Skin of body (tissue), 1 donor: ENCODE measurements at regions not wholly inside any gene's neighbourhood (a gene's known extent, or its start where the extent isn't known, plus 50 kb on each side); places are given as distances from the start of the nearest gene placed in this dataset.
A peak's percentile ranks its signal among the peaks of the same experiment; 100 is the strongest.

Experiments
- DNase-seq: peaks from one replicate; lab custom pipeline; 2025; lab: John Stamatoyannopoulos, UW

- DNase-seq: peak; percentile 13
Observed at GRCh38 chr12:67496581-67496980, 152.0 kb upstream of the DYRK2 start.

- no peak for DNase-seq
Observed at GRCh38 chr12:67498991-67499390, 149.6 kb upstream of the DYRK2 start.

- DNase-seq: no peak
Observed at GRCh38 chr12:67501362-67501761, 147.2 kb upstream of the DYRK2 start.

DNA sequence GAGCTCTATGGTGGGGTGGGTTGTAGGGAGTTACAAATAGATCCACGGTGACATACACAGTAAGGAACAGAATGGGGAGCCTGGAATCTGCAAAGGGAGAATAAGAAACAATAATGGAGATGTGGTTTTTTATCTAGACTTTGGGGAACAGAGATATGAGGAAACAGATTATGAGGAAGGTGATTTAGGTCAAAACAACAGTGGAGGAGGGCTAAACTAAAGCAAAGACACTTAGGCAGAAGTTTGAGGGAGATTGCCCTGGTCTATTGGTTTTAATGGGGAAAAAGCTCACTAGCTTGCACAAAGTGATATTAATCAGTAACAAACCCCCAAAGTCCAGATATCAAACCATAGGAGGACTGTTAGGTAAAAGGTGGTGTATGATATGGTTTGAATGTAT lies 144.5 kb upstream of the DYRK2 start:
- DNase-seq: no peak

DNA sequence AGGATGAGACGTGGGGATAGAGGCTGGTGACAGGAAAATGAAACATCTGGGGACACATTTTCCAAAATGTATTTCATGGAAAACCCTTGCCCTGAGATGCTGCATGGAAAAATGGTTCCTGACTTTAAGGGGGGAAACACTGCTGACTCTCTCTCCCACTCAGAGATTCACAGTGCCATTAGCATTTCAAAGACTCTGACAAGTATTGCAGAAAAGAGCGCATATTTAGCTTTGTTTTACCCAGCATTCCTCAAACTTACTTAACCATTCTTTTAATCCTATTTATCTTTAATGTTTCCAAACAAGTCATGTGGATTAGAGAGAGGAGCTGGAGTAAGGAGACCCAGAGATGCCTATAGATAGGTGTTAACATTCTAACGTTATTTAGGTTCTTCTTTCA lies 141.8 kb upstream of the DYRK2 start:
- no peak for DNase-seq

DNA sequence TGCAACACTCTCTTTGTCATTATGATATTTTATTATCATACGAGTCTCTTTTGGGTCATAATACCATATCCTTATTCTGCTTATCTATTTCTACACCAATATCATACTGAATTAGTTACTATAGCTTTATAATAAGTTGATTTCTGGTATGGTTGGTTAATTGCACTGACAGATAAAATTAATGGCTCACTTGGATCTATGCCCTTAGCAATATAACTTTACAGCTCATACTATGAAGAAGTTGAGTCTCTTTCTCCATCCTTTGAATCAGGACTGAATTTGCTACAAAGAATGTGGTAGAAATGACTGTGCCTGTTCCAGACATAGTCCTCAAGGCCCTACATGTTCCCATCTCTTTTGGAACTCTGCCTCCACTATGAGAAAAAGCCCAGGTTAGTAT lies 139.7 kb upstream of the DYRK2 start:
- no peak for DNase-seq

GRCh38 chr12:67509666-67510386 lies 138.7 kb upstream of the DYRK2 start:
- DNase-seq: no peak

DNA sequence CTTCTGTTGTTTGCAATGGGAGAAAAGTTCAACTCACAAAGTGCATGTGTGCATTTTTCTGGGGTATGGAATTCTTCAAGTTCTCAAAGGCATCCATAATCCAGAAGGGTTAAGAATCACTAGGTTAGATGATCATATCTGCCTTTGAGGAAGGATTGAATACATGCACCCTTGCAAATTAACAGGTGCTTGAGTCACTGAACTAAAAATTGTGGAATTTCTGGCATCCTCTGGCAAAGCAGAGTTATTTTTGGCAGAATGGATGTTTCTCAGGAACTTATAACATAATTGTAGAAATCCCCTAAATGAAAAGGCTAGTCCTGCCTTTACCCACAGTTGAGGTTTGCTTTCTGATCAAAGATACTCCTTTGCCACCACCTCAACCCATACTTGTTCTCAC lies 136.5 kb upstream of the DYRK2 start:
- DNase-seq: no peak

DNA sequence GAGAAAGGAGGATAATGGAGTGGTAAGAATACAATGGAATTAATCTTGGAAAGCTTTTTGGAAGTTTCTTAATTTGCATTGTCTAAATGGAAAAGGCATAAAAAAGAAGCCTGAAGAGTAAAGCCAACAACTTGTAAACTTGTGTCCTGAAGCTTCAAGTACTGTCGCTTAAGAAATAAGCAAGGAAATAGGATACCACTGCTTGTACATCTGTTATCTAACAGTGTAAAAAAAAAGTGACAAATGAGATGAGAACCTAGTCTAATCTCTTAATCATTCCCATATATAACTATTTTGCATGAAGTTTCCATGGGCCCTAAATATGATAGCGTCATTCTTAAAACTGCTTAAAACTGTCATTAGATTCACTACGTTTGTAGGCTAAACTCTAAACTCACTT lies 134.0 kb upstream of the DYRK2 start:
- DNase-seq: peak; percentile 15

DNA sequence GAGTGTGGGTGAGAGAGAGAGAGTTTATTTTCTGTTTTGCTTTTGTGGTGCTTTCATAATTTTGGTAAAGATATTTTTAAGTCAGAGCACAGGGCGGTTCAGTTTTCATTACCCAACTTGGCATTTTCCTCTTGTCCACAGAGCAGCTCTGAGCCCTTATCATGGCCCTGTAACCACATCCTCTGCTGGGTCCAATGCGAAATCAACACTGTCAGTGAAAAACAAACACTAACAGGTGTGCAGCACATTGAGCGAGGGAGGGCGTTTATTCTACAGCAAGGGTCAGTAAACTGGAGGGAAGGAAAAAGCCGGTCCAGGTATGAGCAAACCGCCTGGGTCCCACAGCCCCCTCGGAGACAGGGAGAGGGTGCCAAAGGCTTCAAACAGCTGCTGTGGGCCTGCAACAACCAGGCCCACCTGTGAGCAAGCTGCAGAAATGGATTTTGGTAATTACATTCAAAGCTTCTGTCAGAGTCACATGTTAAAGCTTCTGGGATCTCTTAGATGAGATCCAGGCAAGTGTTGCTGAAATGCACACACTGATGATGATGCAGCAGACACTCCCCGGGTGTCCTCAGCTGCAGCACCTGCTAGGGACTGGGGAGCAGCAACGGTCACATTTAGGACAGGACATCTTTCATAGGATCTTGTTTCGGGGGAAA lies 132.7 kb upstream of the DYRK2 start:
- DNase-seq: no peak

GRCh38 chr12:67517181-67517887 lies 131.2 kb upstream of the DYRK2 start:
- DNase-seq: no peak

DNA sequence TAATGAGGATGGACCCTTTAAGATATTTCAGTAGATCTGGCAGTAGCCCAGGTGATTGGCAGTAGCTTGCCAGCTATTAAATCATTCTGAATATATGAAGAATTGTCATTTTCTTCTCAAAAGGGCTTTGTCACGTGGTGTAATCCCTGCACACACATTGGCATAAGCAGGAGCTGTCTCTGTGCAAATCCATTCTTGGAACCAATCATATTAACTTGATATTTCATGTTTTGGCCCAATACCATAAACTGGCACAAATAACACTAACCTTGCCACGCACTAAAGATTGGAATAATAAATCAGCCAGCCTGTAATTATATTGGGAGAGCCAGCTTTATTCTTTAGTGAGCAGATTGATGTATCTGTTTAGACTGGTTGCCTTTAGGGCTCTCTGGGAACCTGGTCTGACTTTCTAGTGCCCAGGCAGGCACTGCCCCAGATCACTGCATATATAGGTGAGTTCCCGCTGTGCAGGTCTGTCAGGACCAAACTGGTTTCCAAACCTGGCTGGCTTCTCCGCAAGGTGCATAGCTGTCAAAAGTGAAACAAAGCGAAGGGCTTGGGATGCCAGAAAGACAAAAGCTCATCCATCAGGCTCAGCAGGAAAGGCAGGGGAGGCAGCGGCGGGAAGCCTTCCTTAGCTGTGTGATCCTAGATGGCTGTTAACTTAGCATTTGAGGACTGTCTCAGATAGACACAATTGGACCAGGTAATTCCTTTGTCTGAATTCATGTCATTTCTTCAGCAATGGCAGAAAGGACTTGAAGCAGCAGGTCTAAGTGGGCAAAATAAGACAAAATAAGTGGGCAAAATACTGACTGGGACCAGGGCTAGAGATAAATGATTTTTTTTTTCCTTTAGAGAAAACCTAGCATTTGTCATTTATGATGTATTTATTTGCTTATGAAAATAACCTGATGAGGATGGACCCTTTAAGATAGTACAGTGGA lies 128.8 kb upstream of the DYRK2 start:
- DNase-seq: no peak

DNA sequence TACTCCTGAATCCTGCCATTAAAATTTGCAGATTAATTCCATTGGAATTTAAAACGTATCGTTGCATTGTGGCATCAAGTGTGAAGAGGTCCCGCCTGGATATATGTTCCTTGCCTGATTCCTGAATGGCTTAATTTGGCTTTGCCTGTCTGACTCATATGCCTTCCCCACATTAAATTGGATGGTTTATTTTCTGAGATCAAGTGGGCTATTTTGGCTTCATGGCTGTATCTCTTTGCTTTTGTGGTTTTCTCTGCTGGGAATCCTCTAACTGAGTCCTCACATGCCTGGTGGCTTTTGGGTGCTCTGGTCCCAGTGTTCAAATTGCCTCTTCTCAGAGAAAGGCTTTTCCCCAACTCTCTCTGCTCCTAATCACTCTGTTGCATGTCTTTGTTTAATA lies 127.9 kb upstream of the DYRK2 start:
- no peak for DNase-seq

GRCh38 chr12:67522222-67522621 lies 126.3 kb upstream of the DYRK2 start:
- DNase-seq: no peak

DNA sequence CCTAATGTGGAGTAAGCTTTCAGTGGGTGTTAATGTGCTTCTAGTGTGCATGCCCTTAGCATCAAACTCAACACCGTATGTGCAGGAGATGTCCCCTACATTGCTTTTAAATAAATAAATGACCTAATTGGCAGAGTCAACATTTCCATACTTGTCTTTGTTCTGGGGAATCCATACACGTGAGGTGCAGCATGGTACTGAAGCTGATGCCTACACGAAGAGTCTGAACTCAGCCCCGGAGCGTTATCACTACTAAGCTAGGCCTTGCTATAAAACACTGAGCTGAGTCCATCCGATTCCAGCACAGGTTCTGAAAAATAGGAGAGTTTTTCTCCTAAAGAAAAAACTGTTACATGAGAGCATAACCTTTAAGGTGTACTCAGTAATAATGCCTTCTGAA lies 125.0 kb upstream of the DYRK2 start:
- no peak for DNase-seq

DNA sequence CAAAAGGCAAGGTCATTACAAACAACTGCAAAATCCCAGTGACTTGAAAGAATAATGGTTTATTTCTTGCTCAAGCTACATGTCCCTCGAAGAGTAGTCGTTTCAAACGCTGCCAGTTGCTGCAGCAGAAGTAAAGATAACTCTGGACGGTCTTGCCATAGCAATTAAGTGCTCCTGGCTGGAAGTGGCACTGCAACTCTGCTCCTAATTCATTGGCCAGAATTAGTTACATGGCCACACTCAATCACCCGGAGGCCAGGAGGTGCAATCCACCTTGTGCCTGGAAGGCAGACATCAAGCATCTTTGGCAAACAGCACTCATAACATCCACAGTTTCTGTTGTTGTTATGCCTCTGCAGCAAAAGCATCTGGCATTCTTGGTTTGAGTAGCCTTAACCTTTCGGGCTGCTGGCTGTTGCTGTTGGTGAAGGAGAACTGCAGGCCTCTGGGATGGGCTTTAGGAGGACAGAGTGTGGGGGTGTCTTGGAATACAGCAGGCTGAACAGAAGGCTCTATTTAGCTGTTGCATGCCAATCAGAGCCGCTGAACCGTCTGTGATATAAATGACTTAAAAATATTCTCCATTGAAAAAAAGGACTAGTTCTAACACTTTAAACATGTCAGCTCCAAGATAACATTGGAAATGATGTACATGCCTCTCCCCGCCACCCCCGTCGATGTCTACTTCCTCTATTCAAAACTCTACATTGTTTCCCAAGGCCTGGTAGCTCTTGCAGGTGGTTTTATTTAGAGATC lies 123.5 kb upstream of the DYRK2 start:
- no peak for DNase-seq

GRCh38 chr12:67525617-67525884 lies 123.0 kb upstream of the DYRK2 start:
- no peak for DNase-seq

DNA sequence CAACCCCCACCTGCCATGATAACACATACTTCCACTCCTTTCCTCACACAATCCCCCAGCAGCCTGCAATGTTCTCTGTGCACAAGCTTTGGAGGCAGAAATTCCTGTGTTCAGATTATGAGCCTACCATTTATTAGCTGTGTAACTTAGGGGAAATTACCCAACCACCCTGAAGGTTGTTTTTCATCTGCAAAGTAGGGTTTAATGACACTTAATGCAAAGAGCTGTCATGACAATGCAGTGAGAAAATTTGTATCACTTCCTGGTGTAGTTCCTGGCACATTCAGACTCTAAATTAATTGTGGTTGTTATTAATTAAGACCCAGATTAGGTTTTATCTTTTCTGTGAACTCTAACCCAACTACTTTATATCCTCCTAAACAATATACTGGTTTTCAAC lies 122.4 kb upstream of the DYRK2 start:
- DNase-seq: no peak

DNA sequence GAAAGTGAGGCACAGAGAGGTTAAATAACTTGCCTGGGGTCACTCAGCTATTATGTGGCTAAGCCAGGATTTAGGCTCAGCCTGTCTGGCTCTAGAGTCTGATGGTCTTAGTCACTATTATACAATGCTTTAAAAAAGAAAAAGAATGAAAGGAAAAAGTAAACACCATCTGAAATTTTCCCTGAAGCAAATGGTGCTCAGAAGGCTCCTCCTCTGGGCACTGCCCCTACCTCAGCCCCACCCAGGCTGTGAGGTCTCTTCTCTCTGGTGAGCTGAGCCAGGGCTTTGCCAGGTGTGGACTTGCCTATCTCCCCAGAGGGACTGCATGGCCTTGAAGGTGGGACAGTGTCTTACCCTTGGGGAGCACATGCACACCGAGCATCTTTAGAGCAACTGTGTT lies 117.5 kb upstream of the DYRK2 start:
- no peak for DNase-seq

- no peak for DNase-seq
Observed at GRCh38 chr12:67531501-67531900, 117.0 kb upstream of the DYRK2 start.

GRCh38 chr12:67533159-67533558 lies 115.4 kb upstream of the DYRK2 start:
- DNase-seq: no peak
